ENCODE measurements at regions not wholly inside any gene's neighbourhood (a gene's known extent, or its start where the extent isn't known, plus 50 kb on each side); places are given as distances from the start of the nearest gene placed in this dataset.

- no peaks in the 10 kb centered on the region for H3K27me3 ChIP-seq (ENCODE audit: control insufficient read depth in 4 of 4, insufficient read depth in 4 of 4, low read length in 3 of 4)
- TF ChIP-seq CTCF (IDR thresholded peaks at IDR 0.05; ENCODE audit: low read depth, low read length, missing input control) (no peak), SP1 (IDR thresholded peaks at IDR 0.05) (no peak), GABPA (IDR thresholded peaks at IDR 0.05 in 1 of 2, conservative IDR thresholded peaks at IDR 0.05 in 1 of 2) (no peak), TAF1 (conservative IDR thresholded peaks at IDR 0.05) (no peak), FOXA1 (IDR thresholded peaks at IDR 0.05) (no peak), REST (IDR thresholded peaks at IDR 0.05) (no peak), JUND (IDR thresholded peaks at IDR 0.05) (no peak), RXRA (IDR thresholded peaks at IDR 0.05) (no peak), HNF4G (IDR thresholded peaks at IDR 0.05) (no peak), ZBTB33 (IDR thresholded peaks at IDR 0.05) (no peak), RAD21 (IDR thresholded peaks at IDR 0.05) (no peak), ATF3 (IDR thresholded peaks at IDR 0.05) (no peak), NR2F2 (IDR thresholded peaks at IDR 0.05) (no peak)
- no peaks in the 10 kb centered on the region for H3K36me3 ChIP-seq (ENCODE audit: control insufficient read depth in 4 of 4, insufficient read depth in 3 of 4, low read depth in 1 of 4, low read length in 3 of 4)
- DNase-seq (ENCODE audit: low spot score) = no peak
- WGBS = 19% methylated on average over 1 of the region's 1 CpG
- no peaks in the 10 kb centered on the region for H3K4me1 ChIP-seq (ENCODE audit: control insufficient read depth in 4 of 4, insufficient read depth in 4 of 4, low read length in 3 of 4)
- no peak overlapping the region for H3K4me3 ChIP-seq (ENCODE audit: low read depth in 1 of 3, low read length in 3 of 3)
- H3K9ac ChIP-seq (ENCODE audit: low read depth in 1 of 2, low read length in 2 of 2) = no peak overlapping the region
- H3K9me3 ChIP-seq (ENCODE audit: control insufficient read depth in 4 of 4, low read length in 3 of 4) = no peaks in the 10 kb centered on the region
- no peak overlapping the region for H3K27ac ChIP-seq (ENCODE audit: low read depth in 1 of 2, low read length in 2 of 2)
Observed at GRCh38 chr13:76350399-76350798, 535.8 kb downstream of the KCTD12 start.

- Histone ChIP-seq H3K36me3 (ENCODE audit: control insufficient read depth in 4 of 4, insufficient read depth in 3 of 4, low read depth in 1 of 4, low read length in 3 of 4) (no peaks in the 10 kb centered on the region), H3K4me1 (ENCODE audit: control insufficient read depth in 4 of 4, insufficient read depth in 4 of 4, low read length in 3 of 4) (no peaks in the 10 kb centered on the region), H3K9ac (ENCODE audit: low read depth in 1 of 2, low read length in 2 of 2) (no peak overlapping the region), H3K9me3 (ENCODE audit: control insufficient read depth in 4 of 4, low read length in 3 of 4) (no peaks in the 10 kb centered on the region), H3K27ac (ENCODE audit: low read depth in 1 of 2, low read length in 2 of 2) (no peak overlapping the region), H3K4me3 (ENCODE audit: low read depth in 1 of 3, low read length in 3 of 3) (no peak overlapping the region), H3K27me3 (ENCODE audit: control insufficient read depth in 4 of 4, insufficient read depth in 4 of 4, low read length in 3 of 4) (no peaks in the 10 kb centered on the region)
- 51% methylated on average over 2 of the region's 2 CpGs for WGBS
- no peak for DNase-seq (ENCODE audit: low spot score)
- TF ChIP-seq HNF4A (conservative IDR thresholded peaks at IDR 0.05) = no peak
- TF ChIP-seq GABPA (IDR thresholded peaks at IDR 0.05 in 1 of 2, conservative IDR thresholded peaks at IDR 0.05 in 1 of 2) = no peak
- no peak for TF ChIP-seq REST (IDR thresholded peaks at IDR 0.05)
- no peak for TF ChIP-seq EGR1 (IDR thresholded peaks at IDR 0.05; ENCODE audit: low read depth in 2 of 2)
- no peak for TF ChIP-seq YY1 (IDR thresholded peaks at IDR 0.05)
- TF ChIP-seq CTCF (IDR thresholded peaks at IDR 0.05; ENCODE audit: low read depth, low read length, missing input control) = no peak
- TF ChIP-seq RAD21 (IDR thresholded peaks at IDR 0.05) = no peak
- TF ChIP-seq MAX (IDR thresholded peaks at IDR 0.05) = no peak
- no peak for TF ChIP-seq HNF4G (IDR thresholded peaks at IDR 0.05)
- TF ChIP-seq SP1 (IDR thresholded peaks at IDR 0.05) = no peak
- TF ChIP-seq JUND (IDR thresholded peaks at IDR 0.05) = no peak
- no peak for TF ChIP-seq RXRA (IDR thresholded peaks at IDR 0.05)
- TF ChIP-seq FOXA1 (IDR thresholded peaks at IDR 0.05) = no peak
Observed at GRCh38 chr13:76349700-76350099, 536.5 kb downstream of the KCTD12 start.

Data from liver (tissue), 8 donors.